GM12878 (cell line): ENCODE measurements at regions not wholly inside any gene's neighbourhood (a gene's known extent, or its start where the extent isn't known, plus 50 kb on each side); places are given as distances from the start of the nearest gene placed in this dataset.
A peak's percentile ranks its signal among the peaks of the same experiment; 100 is the strongest.

Experiments used
- ATAC-seq: fragments of 200-7000 bp; cut with Tn5 transposase; 3 replicates; pipeline ENCODE4 v1.9.1; 2020; ENCODE audit warnings: mild to moderate bottlenecking, moderate library complexity
- BruUV-seq: library from RNA; stranded (reverse); fragments of 400-500 nt; replicated peaks from 2 replicates; lab custom pipeline; 2021; lab: Mats Ljungman, UMichigan
- CTCF ChIA-PET: fragments of 300-600 bp; sonication (Branson Sonifier 250); formaldehyde crosslinking; extraction: SDS; loops from one replicate; lab custom pipeline; 2021; ENCODE audit warnings: inconsistent platforms; lab: Yijun Ruan, JAX
- POLR2A ChIA-PET: fragments of 350-600 bp; formaldehyde crosslinking; extraction: SDS; loops from one replicate; lab custom pipeline; 2021; ENCODE audit warnings: inconsistent platforms; lab: Charles Lee
- RAD21 ChIA-PET: fragments of 300-600 bp; sonication (Branson Sonifier 250); formaldehyde crosslinking; loops from one replicate; lab custom pipeline; 2023; ENCODE audit warnings: antibody characterized with exemption; ENCODE audit not compliant: unreplicated experiment; lab: Charles Lee
- SMC1A ChIA-PET: fragments of 300-600 bp; sonication (Branson Sonifier 250); formaldehyde crosslinking; loops from one replicate; lab custom pipeline; 2023; ENCODE audit not compliant: unreplicated experiment, uncharacterized antibody; lab: Charles Lee
- DNase-seq: peaks from one replicate; pipeline ENCODE4 v3.0.0-alpha.2; 2011; ENCODE audit warnings: low read depth, low spot score
- FAIRE-seq: peaks from 3 replicates; lab custom pipeline; 2011; peaks lifted over from hg19 to GRCh38; lab: Jason Lieb, UNC
- H2AFZ ChIP-seq: 2 replicates; pipeline ENCODE4 v1.6.0; 2011; ENCODE audit warnings: low read depth, low read length, control low read depth; ENCODE audit not compliant: control insufficient read depth
- H3K27ac ChIP-seq: 2 replicates; pipeline ENCODE4 v1.5.1; 2011; ENCODE audit warnings: control low read depth; ENCODE audit not compliant: control insufficient read depth, insufficient read depth
- H3K27me3 ChIP-seq, 2 experiments: replicated peaks in 1 of 2; 2 replicates each; pipeline versions ENCODE4 v1.6.0 to v1.6.1; 2011; ENCODE audit warnings: low read length in 1 of 2; ENCODE audit not compliant: control insufficient read depth in 2 of 2, insufficient read depth in 2 of 2
- H3K36me3 ChIP-seq, 2 experiments: 2 replicates each; pipeline ENCODE4 v1.5.1; 2011; ENCODE audit warnings: low read length in 1 of 2; ENCODE audit not compliant: control insufficient read depth in 2 of 2, insufficient read depth in 2 of 2
- H3K4me1 ChIP-seq: 2 replicates; pipeline ENCODE4 v1.6.1; 2011; ENCODE audit warnings: mild to moderate bottlenecking, low read length, moderate library complexity, mixed read lengths; ENCODE audit not compliant: control insufficient read depth, insufficient read depth
- H3K4me2 ChIP-seq: 2 replicates; pipeline ENCODE4 v1.6.0; 2011; ENCODE audit warnings: control low read depth; ENCODE audit not compliant: control insufficient read depth, insufficient read depth
- H3K4me3 ChIP-seq: fragments of 200-600 bp; sonication (generic); 2 replicates; pipeline ENCODE4 v1.5.1; 2016
- H3K79me2 ChIP-seq: 2 replicates; pipeline ENCODE4 v1.6.0; 2011; ENCODE audit warnings: low read length; ENCODE audit not compliant: control insufficient read depth, insufficient read depth
- H3K9ac ChIP-seq: 2 replicates; pipeline ENCODE4 v1.8.0; 2011; ENCODE audit warnings: low read length, control low read depth, mixed read lengths; ENCODE audit not compliant: control insufficient read depth, insufficient read depth
- H3K9me3 ChIP-seq: replicated peaks from 3 replicates; pipeline ENCODE4 v1.5.1; 2011; ENCODE audit warnings: mild to moderate bottlenecking, low read length; ENCODE audit not compliant: control insufficient read depth, insufficient read depth
- H4K20me1 ChIP-seq: 2 replicates; pipeline ENCODE4 v1.6.0; 2011; ENCODE audit not compliant: control insufficient read depth, insufficient read depth
- ATF7 ChIP-seq: fragments of 450-650 bp; IDR thresholded peaks from 2 replicates; pipeline ENCODE4 v1.6.1; 2016; ENCODE audit warnings: low read depth, mild to moderate bottlenecking
- CHD4 ChIP-seq: fragments of 200-600 bp; sonication (generic); IDR thresholded peaks from 2 replicates; pipeline ENCODE4 v1.6.1; 2016; ENCODE audit warnings: mild to moderate bottlenecking
- EP300 ChIP-seq, 2 experiments: fragments of 150-350 bp in 1 of 2; IDR thresholded peaks; 2 replicates each; pipeline ENCODE4 v1.6.1; 2011 to 2012; ENCODE audit warnings: low read depth in 2 of 2, low read length in 2 of 2, borderline replicate concordance in 1 of 2, improper control_type of control experiment in 1 of 2, inconsistent platforms in 1 of 2; ENCODE audit not compliant: control insufficient read depth in 1 of 2
- FOS ChIP-seq: IDR thresholded peaks from 3 replicates; pipeline ENCODE4 v1.6.1; 2011; ENCODE audit warnings: borderline replicate concordance; ENCODE audit not compliant: insufficient read length; ENCODE audit errors: extremely low read depth
- FOXK2 ChIP-seq: fragments of 450-650 bp; IDR thresholded peaks from 2 replicates; pipeline ENCODE4 v1.6.1; 2017; ENCODE audit warnings: mild to moderate bottlenecking, moderate library complexity
- IRF4 ChIP-seq: IDR thresholded peaks from 2 replicates; pipeline ENCODE4 v1.6.1; 2011; ENCODE audit warnings: low read depth, low read length
- MTA2 ChIP-seq: fragments of 450-650 bp; IDR thresholded peaks from 2 replicates; pipeline ENCODE4 v1.6.1; 2016; ENCODE audit warnings: low read depth, mild to moderate bottlenecking, moderate library complexity
- RAD21 ChIP-seq: IDR thresholded peaks from 2 replicates; pipeline ENCODE4 v1.6.1; 2011; ENCODE audit warnings: mild to moderate bottlenecking, low read depth, low read length, moderate library complexity; ENCODE audit not compliant: insufficient read depth
- SPI1 ChIP-seq: IDR thresholded peaks from 2 replicates; pipeline ENCODE4 v1.6.1; 2011; ENCODE audit warnings: low read depth, mild to moderate bottlenecking, low read length, moderate library complexity, borderline replicate concordance; ENCODE audit not compliant: insufficient read depth
- WGBS: methylation state at CpG from one replicate; pipeline ENCODE4 v1.1.6; 2016; ENCODE audit warnings: low lambda C conversion rate; ENCODE audit not compliant: insufficient replicate concordance, insufficient coverage; ENCODE audit errors: missing lambda C conversion rate; 5-methylcytosine and 5-hydroxymethylcytosine counted together
- in situ Hi-C: fragments of 300-500 bp; cut with MboI; formaldehyde crosslinking; loops from 9 replicates; pipeline ENCODE4 v1.14.3; 2018; ENCODE audit warnings: mixed read lengths
- intact Hi-C: fragments of 100-400 bp; cut with micrococcal nuclease; formaldehyde crosslinking; loops from one replicate; pipeline ENCODE4 v1.14.2; 2022; ENCODE audit not compliant: unreplicated experiment

DNA sequence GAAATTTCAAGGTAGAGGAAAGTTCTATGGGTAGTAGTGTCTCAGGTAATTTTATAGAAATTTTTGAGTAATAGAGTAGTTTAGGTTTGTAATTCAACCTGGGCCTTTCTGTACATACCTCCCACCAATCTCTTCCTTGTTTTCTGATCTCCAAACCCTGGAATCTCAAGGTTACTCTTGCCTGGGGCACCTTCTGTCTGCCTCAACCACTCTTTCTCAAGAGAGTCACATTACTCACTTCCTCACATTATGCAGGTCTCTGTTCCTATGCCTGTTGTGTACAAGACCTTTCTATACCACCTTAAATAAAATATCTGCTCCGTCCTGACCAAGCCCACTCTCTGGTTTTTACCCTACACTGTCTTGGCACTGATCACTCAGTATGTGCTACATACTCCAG is 412.6 kb upstream of the CTNND2 start (continued):
- no peak for TF ChIP-seq FOS
- TF ChIP-seq CHD4 = no peak

- Histone ChIP-seq H3K4me3 (no peak overlapping the region), H3K9ac (no peak overlapping the region), H3K9me3 (no peaks in the 10 kb centered on the region; the same call in 2 of the 3 replicates), H4K20me1 (no peaks in the 10 kb centered on the region), H3K4me1 (no peaks in the 10 kb centered on the region), H3K79me2 (no peaks in the 10 kb centered on the region), H3K4me2 (no peak overlapping the region), H3K27ac (no peak overlapping the region), H2AFZ (no peak overlapping the region), H3K27me3 (no peaks in the 10 kb centered on the region), H3K36me3 (no peaks in the 10 kb centered on the region)
- intact Hi-C loops (no loop called here), in situ Hi-C loops (no loop called here)
- CTCF ChIA-PET = no interaction called here
- FAIRE-seq = no peak
- no peak for ATAC-seq
- RAD21 ChIA-PET = no interaction called here
- BruUV-seq = no TSS peak
- POLR2A ChIA-PET = no interaction called here
- 7% methylated on average over 1 of the region's 1 CpG for WGBS
- DNase-seq = no peak
- peak; percentile 26; the same call in 1 of the 2 replicates for TF ChIP-seq SPI1
- TF ChIP-seq RAD21 = no peak
- SMC1A ChIA-PET = no interaction called here
Observed at GRCh38 chr5:12315461-12315860, 411.2 kb upstream of the CTNND2 start.

GRCh38 chr5:12313602-12314001 is 409.4 kb upstream of the CTNND2 start:
- ATAC-seq (peak; percentile 86), DNase-seq (no peak), FAIRE-seq (no peak)
- in situ Hi-C loops (no loop called here), intact Hi-C loops (no loop called here)
- Histone ChIP-seq H3K36me3 (no peaks in the 10 kb centered on the region), H3K4me1 (no peaks in the 10 kb centered on the region), H2AFZ (no peak overlapping the region), H3K27ac (no peak overlapping the region), H3K9ac (no peak overlapping the region), H3K9me3 (no peaks in the 10 kb centered on the region), H3K27me3 (no peaks in the 10 kb centered on the region), H3K4me3 (no peak overlapping the region), H4K20me1 (no peaks in the 10 kb centered on the region), H3K4me2 (no peak overlapping the region), H3K79me2 (no peaks in the 10 kb centered on the region)
- ChIA-PET SMC1A (no interaction called here), CTCF (no interaction called here), POLR2A (no interaction called here), RAD21 (no interaction called here)
- TF ChIP-seq EP300 (IDR thresholded peaks at IDR 0.05; ENCODE audit: borderline replicate concordance in 1 of 2, control insufficient read depth in 1 of 2, low read depth in 2 of 2, low read length in 2 of 2) (peak in 1 of 2 experiments; percentile 35; a peak in 1 of 4 replicates), FOXK2 (no peak), IRF4 (no peak), ATF7 (0 out of 2 replicates have a peak, but pooled peaks have one; percentile 19), MTA2 (peak; percentile 51; the same call in 1 of the 2 replicates)
- BruUV-seq = no TSS peak
- 23% methylated on average over 2 of the region's 2 CpGs for WGBS
